AG04449 (cell line): ENCODE measurements at regions not wholly inside any gene's neighbourhood (a gene's known extent, or its start where the extent isn't known, plus 50 kb on each side); places are given as distances from the start of the nearest gene placed in this dataset.

ENCODE experiments used
- CTCF ChIA-PET: fragments of 350-600 bp; formaldehyde crosslinking; extraction: SDS; loops from one replicate; lab custom pipeline; 2021; ENCODE audit warnings: antibody characterized with exemption; lab: Yijun Ruan, JAX
- POLR2A ChIA-PET: fragments of 400-600, 350-600 bp; formaldehyde crosslinking; extraction: SDS; loops from one replicate; lab custom pipeline; 2020; ENCODE audit warnings: antibody characterized with exemption, inconsistent platforms; lab: Yijun Ruan, JAX
- DNase-seq: peaks from one replicate; pipeline ENCODE4 v3.0.0-alpha.2; 2010; ENCODE audit warnings: low read depth, low spot score
- H3K4me3 ChIP-seq: 2 replicates; pipeline ENCODE4 v1.5.1; 2011; ENCODE audit warnings: low read depth, mild to moderate bottlenecking, control low read depth, low read length
- CTCF ChIP-seq: IDR thresholded peaks from one replicate; pipeline ENCODE4 v1.5.1; 2011; ENCODE audit warnings: mild to moderate bottlenecking, moderate library complexity, low read length, control low read depth, inconsistent platforms; ENCODE audit not compliant: insufficient read depth; ENCODE audit errors: missing control alignments

GRCh38 chr13:56850852-56851251 lies 289.9 kb upstream of the PRR20A start:
- no peak for DNase-seq
- no peak for TF ChIP-seq CTCF
- POLR2A ChIA-PET, result no interaction called here
- H3K4me3 ChIP-seq, result no peak overlapping the region
- CTCF ChIA-PET, result no interaction called here

- ChIA-PET POLR2A (no interaction called here), CTCF (no interaction called here)
- TF ChIP-seq CTCF, result no peak
- H3K4me3 ChIP-seq, result no peak overlapping the region
- DNase-seq, result no peak
These were observed 279.2 kb upstream of the PRR20A start for GRCh38 chr13:56861476-56861875.

DNA sequence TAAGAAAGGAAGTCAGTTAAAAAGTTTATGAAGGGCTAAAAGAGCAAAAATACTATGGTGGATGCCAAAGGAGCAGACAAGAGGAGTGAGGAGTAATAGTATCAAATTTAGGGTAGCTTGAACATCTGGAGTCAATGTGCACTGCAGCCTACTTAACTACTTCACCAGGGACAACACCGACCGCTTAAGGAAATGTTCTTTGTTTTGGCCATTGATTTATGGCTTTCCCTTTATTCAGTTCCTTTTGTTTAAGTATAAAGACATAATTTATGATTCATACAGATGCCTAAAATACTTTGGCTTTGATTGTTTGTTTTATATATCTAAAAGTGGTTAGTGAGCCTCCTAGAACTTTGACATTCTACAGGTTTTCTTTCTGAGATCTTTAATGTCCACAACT lies 276.3 kb upstream of the PRR20A start:
- TF ChIP-seq CTCF, result no peak
- CTCF ChIA-PET, result no interaction called here
- DNase-seq, result no peak
- no peak overlapping the region for H3K4me3 ChIP-seq
- POLR2A ChIA-PET, result no interaction called here

- no peak for DNase-seq
- no peak for TF ChIP-seq CTCF
- ChIA-PET CTCF (no interaction called here), POLR2A (no interaction called here)
- no peak overlapping the region for H3K4me3 ChIP-seq
These were observed 275.3 kb upstream of the PRR20A start for GRCh38 chr13:56865416-56865815.

DNA sequence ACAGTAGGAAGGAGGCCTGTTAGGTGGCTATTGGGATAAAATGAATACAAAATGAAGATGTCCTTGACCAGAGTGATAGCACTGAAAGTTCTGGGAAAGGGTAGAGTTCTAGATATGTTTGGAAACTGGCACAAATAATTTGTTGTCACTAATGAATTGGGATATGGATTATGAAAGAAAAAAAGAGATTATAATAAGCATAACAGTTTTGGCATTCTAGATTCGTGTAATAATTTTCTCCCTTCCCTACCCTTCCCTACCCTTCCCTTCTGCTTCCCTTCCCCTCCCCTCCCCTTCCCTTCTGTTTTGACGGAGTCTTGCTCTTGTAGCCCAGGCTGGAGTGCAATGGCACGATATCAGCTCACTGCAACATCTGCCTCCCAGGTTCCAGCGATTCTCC lies 271.0 kb upstream of the PRR20A start:
- CTCF ChIA-PET, result no interaction called here
- no peak overlapping the region for H3K4me3 ChIP-seq
- DNase-seq, result no peak
- no peak for TF ChIP-seq CTCF
- POLR2A ChIA-PET, result no interaction called here

GRCh38 chr13:56886398-56886797 lies 254.3 kb upstream of the PRR20A start:
- CTCF ChIA-PET, result no interaction called here
- TF ChIP-seq CTCF, result no peak
- no peak overlapping the region for H3K4me3 ChIP-seq
- no peak for DNase-seq
- POLR2A ChIA-PET, result no interaction called here
